CD4-positive, alpha-beta T cell treated with Interleukin-21 for 1 hour (primary cell): ENCODE measurements at regions not wholly inside any gene's neighbourhood (a gene's known extent, or its start where the extent isn't known, plus 50 kb on each side); places are given as distances from the start of the nearest gene placed in this dataset.
"Not testable (repeated sequence)": the region's sequence is repeated elsewhere in the genome, so short reads cannot be mapped to it uniquely, and the experiment has no call there.

Experiments used
- DNase-seq: peaks from one replicate; pipeline ENCODE4 v3.0.0-alpha.2; 2020

GRCh38 chr2:23021311-23022120, 363.5 kb upstream of the KLHL29 start:
- DNase-seq, result no peak

DNA sequence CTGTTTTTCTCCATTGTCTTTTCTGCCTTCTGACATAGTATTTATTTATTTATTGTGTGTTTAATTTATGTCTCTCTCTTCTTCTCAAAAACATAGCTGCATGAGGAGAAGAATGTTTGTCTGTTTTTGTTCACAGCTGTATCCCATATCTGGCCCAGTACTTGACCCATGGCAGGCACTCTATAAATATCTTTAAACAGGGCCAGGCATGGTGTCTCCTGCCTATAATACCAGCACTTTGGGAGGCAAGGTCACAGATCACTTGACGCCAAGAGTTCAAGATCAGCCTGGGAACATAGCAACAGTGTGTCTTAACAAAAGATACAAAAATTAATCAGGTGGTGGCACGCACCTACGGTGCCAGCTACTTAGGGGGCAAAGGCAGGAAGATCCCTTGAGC, 361.3 kb upstream of the KLHL29 start:
- no peak for DNase-seq

DNA sequence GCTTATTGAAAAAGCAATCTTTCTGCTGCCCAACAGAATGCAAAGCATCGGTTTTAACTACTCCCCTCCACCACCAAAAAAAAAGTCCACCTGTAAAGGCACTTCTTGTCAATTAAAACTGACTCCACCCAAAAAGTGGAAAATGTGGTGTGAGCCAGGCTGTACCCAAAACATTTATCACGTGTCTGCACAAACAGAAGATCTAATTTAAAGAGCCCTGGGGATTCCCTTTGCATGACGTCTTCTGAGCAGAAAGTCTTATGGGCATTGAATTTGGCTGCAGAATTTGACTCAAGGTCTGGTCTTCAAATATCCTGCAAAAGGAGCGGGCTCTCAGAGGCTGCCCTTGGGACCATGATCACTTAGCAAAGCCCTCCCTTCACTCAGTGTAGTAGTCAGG, 358.3 kb upstream of the KLHL29 start:
- no peak for DNase-seq

DNA sequence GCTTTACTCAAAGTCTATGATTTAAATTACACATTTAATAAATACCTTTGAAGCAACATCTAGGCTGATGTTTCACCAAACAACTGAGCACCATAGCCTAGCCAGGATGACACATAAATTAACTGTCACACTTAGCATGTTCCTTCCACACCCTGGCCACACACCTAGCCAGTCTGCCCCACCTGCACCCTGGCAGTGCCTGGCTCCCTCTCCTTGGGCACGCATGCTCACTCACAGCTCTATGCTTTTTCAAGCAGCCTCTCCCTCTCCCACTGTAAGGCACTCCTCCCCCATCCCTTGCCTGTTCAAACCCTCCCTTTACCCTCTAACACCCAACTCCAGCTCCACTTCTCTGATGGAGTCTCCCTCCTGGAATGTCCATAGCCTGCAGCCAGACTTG, 357.6 kb upstream of the KLHL29 start:
- no peak for DNase-seq

- DNase-seq, result no peak
These were observed 356.9 kb upstream of the KLHL29 start for GRCh38 chr2:23028106-23028505.

DNA sequence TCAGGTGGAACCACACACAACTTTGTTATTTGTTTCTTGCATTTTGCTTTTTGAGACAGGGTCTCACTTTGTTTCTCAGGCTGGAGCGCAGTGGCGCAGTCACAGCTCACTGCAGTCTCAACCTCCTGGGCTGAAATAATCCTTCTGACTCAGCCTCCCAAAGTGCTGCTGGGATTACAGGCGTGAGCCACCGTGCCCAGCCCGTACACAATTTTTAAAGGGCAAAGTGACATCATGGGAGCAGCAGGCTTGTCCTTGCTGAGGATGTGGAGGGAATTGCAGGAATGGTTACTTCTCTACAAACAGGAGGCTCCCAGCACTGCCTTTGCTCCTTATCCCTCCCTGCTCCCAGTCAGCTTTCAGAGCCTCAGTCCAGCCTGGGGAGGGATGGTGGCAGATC, 355.9 kb upstream of the KLHL29 start:
- DNase-seq, result no peak

DNA sequence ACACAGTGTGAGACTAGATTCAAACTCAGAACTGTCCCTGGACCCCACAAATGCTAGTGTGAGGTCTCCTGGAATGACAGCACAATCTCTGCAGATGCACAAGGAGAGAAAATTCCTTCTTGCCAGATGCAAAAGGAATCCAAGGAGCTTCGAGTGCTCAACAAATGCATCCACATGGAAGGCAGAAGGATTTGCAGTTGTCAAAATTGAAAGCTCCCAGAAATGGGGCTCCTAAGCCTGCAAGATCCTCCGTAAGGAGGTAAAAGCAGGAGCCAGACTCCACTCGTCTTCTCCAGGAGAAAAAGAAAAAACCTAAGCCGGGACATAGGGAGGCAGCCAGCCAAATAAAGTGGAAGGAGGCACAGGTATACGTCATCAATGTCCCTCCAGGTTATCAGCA, 355.0 kb upstream of the KLHL29 start:
- DNase-seq, result no peak

GRCh38 chr2:23034996-23035395, 350.0 kb upstream of the KLHL29 start:
- no peak for DNase-seq

DNA sequence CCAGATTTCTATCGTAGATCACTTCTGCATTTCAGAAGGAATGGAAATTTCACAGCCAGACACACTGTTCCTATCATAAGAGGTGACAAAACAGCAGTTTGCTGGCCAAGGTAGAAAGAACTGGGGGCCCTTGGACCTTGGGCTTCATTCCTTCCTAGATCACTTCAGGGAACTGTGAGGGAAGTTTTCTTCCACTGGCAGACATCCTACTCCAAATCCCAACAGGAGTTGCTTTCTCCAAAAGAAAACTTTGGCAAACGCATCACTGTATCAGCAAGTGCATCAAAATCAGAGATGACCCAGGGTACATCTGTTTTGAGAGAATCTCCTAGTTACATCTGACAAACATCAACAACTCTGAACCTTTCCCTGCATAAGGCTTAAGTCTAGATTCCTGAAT, 348.4 kb upstream of the KLHL29 start:
- DNase-seq, result no peak

DNA sequence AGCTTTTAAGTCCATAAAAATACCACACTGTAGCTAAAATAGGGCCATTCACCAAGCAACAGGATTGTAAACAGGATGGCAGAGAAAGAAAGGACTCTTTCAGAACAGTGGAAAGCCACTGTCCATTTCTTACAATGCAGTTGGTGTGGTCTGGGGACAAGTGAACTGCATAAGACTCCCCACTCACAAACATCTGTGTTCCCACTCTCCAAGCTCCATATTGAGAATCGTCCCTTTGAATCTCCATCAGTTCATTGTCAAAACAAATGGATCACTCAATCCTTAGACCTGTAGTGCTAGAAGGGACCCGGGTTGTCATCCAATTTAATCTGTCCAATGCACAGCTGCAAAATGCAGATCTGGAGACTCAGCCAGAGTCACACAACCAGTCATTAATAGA, 347.4 kb upstream of the KLHL29 start:
- no peak for DNase-seq

GRCh38 chr2:23041443-23041842, 343.5 kb upstream of the KLHL29 start:
- no peak for DNase-seq

DNA sequence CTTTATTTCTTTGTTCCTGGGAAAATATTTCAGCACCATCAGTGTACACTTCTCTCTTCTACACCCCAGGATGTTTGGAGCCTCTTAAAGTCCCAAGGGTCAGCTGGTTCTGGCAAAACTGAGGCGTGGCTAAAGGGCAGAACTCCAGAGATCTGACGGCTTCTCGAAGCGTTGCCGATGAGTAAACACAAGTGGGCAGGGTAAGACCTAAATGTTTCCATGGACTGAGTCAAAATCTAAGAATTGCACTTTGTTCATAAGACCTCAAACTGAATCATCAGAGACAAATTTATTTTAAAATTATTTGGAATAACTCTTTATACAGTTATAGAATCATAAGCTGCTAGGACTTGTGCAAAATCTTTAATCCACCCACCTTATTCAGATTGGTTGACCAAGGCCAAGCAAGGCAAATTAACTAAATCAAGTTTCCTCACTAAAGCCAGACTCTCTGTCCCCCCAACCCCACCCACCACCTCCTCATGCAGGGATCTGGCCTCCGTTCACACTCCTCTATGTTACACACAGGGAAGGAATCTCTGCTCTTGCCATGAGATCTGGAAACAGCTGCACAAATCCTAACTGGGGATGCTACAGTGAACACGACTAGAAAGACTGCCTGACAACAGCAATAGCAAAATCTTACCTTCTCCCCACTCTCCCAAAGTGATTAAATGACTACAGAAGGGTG, 342.6 kb upstream of the KLHL29 start:
- no peak for DNase-seq

DNA sequence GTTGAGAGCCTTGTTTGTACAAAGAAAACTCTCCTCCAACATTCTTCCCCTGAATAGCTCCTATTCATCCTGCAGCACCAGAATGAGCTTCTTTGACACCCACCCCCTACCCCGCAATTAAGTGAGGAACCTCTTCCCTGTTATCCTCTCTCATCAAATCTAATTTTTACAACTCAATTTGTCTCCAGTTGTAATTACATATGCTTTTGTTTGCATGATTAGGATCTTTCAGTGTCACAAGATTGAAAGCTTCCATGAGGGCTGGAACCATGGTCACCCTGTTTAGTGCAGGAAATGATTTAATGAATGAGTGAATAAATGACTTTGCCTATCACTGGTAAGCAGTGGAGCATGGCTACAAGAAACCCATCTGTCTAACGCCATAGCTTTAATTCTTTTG, 334.6 kb upstream of the KLHL29 start:
- DNase-seq, result no peak

DNA sequence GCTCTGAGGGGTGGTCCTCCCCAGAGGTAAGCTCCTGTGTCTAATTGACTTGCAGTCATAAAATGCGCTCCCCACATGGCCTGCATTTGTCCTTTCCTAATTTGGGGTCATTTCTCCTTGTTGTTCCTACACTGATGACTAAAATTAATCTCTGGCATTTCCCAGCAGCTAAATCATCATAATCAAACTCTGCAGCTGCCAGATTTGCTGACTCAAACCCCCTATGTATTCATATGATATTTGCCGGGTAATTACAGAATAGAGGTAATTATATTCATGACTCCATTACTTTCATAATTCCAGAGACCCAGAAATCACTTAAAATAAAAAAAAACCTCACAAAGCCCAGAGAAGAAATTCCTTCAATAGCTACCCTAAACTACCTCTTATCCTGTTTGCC, 331.4 kb upstream of the KLHL29 start:
- no peak for DNase-seq

DNA sequence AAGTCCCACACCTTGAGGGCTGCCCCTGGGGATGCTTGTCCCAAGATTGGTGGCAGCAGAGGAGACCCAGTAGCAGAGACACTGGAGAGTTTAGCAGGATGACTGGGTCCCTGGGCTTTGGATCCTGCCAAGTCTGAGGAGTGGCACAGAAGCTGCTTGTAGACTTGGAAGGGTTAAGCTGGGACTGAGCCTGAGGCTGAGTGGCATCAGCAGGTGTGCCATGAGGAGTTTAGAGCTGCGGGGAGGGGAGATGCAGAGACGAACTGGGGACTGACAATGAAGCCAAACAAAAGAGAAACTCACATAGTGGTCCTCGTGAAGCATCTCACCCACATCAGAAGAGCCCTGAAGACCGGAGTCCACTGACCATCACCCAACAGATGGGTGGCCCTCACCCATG, 329.7 kb upstream of the KLHL29 start:
- no peak for DNase-seq

GRCh38 chr2:23056846-23057245, 328.1 kb upstream of the KLHL29 start:
- DNase-seq, result not testable (repeated sequence)

GRCh38 chr2:23058435-23058834, 326.5 kb upstream of the KLHL29 start:
- no peak for DNase-seq

DNA sequence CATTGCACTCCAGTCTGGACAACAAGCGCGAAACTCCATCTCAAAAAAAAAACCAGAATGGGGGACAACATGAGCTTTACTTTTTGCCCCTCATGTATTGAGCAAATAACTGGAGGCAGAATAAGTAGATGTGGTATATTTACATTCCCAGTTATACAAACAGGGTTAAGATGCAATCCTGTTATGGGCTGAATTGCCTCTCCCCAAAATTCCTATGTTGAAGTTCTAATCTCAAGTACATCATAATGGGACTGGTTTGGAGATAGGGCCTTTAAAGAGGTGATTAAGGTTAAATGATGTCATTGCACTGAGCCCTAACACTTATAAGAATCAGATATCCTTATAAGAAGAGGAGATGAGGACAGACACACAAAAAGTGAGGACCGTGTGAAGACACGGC, 319.8 kb upstream of the KLHL29 start:
- no peak for DNase-seq

DNA sequence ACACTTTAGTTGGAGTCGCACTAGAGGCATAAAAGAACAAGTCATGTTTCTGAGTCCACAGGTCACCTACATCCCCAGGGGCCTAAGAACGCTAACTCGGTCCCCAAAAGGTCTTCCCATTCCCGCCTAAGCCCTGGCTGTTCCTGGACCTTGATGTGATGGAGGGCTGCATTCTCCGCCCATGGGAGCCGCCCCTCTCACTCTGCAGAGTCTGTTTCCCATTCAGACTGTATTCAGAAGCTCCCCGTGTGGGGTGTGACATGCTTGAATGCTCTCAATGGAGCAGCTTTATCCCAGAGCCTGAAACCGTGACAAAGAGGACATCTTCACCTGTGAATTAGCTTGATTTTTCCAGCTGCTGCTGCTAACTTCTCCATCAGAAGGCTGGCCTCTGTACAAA, 319.0 kb upstream of the KLHL29 start:
- DNase-seq, result no peak

- no peak for DNase-seq
These were observed 318.3 kb upstream of the KLHL29 start for GRCh38 chr2:23066686-23067085.

DNA sequence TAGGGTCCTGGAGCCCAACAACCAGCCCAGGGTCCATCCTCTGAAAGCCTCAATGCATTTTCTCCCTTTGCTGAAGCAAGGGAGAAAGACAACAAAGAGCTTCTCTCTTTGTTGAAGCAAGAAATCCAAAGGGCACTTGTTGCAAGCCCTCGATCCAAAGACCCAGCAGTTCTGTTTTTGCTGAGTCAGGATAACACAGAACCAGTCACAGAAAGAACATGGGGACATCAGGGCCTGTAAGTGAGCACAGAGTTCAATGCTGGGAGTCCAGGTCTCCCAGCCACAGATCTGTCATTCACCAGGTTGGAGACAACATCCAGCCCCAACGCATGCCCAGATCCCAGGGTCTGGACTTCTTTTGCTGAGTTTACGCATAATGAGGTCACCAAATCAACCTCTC, 315.8 kb upstream of the KLHL29 start:
- no peak for DNase-seq

DNA sequence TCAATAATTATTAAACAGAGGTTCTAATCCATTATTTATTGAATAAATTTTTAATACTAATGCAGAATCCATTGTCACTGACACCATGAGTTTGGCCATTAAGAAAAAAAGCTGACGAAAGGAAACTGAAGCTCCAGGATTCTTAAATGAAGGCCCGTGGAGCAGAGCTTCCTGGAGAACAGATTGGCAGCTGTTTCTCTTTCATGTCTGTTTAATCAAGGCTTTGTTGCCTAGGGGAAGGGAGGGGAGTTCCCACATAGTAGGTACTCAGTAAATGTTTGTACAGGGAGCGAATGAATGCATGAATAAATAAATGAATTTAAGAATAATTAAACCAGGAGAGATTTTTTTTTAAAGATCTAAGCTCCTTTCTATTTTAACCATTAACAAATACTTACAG, 315.1 kb upstream of the KLHL29 start:
- no peak for DNase-seq

DNA sequence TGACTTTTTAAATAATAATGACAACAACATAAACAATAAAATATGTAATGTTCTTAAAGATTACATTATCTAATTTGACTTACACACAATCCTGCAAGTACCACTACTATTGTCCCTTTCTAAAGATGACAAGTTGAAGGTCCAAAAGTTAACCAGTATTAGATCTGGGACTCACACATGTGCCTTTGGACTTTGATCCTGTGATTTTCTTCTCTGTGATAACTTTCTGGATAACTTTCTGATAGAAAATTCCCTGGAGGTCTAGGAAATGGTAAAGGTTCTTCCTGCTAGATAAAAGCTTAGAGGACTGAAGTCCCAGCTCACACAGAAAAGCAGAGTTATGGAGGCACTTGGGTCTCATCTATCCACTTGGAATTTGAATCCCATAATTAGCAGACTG, 311.9 kb upstream of the KLHL29 start:
- DNase-seq, result no peak

GRCh38 chr2:23073671-23074070, 311.3 kb upstream of the KLHL29 start:
- no peak for DNase-seq

GRCh38 chr2:23077596-23077995, 307.4 kb upstream of the KLHL29 start:
- no peak for DNase-seq
